RPMI8226 (cell line): ENCODE measurements at regions not wholly inside any gene's neighbourhood (a gene's known extent, or its start where the extent isn't known, plus 50 kb on each side); places are given as distances from the start of the nearest gene placed in this dataset.
A peak's percentile ranks its signal among the peaks of the same experiment; 100 is the strongest.
"Not testable (repeated sequence)": the region's sequence is repeated elsewhere in the genome, so short reads cannot be mapped to it uniquely, and the experiment has no call there.

Experiments used
- DNase-seq: peaks from one replicate; pipeline ENCODE4 v3.0.0-alpha.2; 2015

- no peak for DNase-seq
Measured at GRCh38 chr2:40043641-40044040, 264.6 kb upstream of the THUMPD2 start.

GRCh38 chr2:40043191-40043590, 264.1 kb upstream of the THUMPD2 start:
- no peak for DNase-seq

GRCh38 chr2:40041422-40042382, 262.6 kb upstream of the THUMPD2 start:
- DNase-seq: no peak

DNA sequence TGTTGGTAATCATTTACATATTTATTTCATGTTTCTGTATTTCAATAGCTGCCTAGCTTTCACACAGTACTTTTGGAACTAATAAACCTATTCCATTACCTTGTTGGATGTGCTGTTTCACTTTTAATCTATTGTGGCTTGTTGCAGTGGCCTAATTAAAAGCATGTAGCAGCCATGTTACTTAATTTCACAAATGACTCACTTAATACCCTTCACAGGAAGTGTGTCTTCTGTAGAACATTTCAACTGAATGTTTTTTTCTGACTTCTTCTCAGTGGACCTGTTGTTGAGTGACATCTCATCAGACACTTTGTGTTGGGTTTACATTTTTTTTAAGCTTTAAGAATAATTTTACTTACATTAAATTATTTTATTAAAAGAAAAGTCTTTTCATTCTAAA, 260.5 kb upstream of the THUMPD2 start:
- no peak for DNase-seq

DNA sequence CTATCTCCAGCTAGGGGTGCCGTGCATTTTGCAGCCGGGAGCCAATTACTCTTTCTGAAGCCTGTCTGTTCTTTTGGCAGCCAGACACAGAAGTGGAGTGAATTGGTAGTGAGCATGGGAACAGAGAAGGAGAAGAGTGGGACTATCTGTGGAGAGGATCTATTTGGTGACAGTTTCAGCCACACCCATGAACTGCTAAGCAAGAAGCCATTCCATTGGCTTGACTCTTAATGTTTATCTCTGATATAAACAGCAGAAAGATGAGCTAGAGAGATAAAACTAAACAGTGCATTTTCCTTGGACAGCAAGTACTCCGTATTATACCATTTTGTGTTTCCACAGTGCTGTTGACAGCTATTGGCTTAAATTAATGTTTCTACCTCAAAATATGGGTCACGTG, 259.6 kb upstream of the THUMPD2 start:
- DNase-seq: no peak

DNA sequence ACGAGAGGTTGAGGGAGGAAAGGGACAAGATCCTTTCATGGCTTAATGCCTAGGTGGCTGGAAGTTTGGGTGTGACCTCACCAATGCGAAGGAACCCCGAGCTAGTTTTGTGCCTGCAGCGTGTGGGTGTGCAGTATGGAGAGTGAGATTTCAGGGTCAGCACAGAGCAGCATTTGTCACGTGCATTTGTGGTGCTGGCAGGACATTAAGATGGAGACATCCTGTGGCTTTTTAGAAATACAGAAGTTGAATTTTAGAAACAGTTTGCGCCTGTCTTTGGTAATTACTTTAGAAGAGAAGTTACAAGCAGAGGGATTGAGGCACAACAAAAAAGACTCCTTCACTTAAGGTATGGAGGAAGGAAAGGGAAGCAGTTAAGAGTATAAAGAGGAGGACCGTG, 258.2 kb upstream of the THUMPD2 start:
- peak; percentile 4 for DNase-seq

DNA sequence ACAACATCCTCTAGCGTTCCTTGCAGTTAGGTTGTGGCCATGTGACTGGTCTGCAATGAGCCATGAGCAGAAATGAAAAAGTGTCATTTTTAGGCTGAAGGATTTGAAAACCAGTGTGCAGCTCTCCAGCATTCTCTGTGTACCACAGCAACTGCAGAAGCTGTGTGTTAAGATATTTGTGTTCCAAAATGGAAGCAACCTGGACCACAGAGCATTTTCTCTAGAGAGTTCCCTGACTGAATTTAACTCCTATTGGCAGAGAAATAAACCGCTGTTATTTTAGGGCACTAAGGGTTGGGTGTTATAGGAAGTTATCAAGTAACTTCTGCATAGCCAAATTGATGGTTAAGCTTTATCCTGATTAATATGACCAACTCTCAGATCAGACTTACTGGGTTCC, 257.2 kb upstream of the THUMPD2 start:
- no peak for DNase-seq

GRCh38 chr2:40034801-40035200, 255.7 kb upstream of the THUMPD2 start:
- no peak for DNase-seq

DNA sequence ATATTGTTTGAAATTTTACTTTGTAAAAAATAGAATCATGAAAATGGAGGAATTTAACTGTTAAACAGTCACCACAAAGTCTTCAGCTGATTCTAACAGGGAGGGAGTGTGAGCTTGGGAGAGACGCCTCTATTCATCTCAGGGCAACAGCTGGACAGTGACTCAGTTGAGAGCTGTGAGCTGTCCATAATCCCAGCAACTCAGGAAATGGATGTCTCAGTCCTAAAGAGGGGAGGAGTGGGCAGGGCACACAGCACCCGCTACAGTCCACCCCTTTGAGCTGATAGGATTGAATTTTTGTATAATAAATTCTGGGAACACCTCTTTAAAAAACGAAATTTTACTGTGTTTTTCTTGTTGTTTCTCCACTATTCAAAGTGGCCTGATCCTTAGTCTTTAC, 255.1 kb upstream of the THUMPD2 start:
- no peak for DNase-seq

GRCh38 chr2:40033781-40034180, 254.7 kb upstream of the THUMPD2 start:
- DNase-seq: no peak

- no peak for DNase-seq
Measured at GRCh38 chr2:40032650-40033319, 253.7 kb upstream of the THUMPD2 start.

GRCh38 chr2:40030456-40030975, 251.5 kb upstream of the THUMPD2 start:
- no peak for DNase-seq

DNA sequence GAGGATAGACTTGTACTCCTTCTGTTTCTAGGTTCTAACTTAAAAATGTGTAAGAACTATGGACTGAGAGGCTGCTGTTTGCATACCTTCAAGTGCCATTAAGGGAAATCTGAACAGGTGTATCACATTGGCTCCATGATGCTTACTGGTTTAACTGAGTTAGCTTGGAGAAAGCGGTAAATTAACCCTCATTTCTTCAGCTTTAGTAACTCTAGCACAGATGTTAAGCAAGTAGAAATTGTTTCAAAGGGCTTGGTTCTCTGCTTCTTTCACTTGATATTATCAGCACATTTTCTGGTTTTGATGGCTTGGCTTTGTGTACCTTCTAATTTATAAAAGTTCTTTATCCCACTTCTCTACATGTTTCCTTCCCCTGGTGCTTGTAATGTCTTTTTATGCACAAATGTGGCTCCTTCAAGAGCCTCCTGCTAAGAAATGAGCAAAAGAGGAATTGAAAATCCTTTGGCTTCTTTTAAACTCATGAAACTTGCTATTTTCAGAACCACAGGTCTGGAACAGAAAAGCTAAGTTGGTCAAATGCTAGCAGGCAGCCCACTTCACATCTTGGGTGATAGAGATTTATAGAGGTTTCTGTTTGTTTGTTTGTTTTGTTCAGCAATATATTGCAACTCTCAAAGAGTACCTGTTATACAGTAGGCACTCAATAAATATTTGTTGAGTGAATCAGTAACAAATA, 249.9 kb upstream of the THUMPD2 start:
- DNase-seq: peak; percentile 66

GRCh38 chr2:40027968-40028367, 248.9 kb upstream of the THUMPD2 start:
- no peak for DNase-seq

- DNase-seq: not testable (repeated sequence)
Measured at GRCh38 chr2:40025276-40025675, 246.2 kb upstream of the THUMPD2 start.

DNA sequence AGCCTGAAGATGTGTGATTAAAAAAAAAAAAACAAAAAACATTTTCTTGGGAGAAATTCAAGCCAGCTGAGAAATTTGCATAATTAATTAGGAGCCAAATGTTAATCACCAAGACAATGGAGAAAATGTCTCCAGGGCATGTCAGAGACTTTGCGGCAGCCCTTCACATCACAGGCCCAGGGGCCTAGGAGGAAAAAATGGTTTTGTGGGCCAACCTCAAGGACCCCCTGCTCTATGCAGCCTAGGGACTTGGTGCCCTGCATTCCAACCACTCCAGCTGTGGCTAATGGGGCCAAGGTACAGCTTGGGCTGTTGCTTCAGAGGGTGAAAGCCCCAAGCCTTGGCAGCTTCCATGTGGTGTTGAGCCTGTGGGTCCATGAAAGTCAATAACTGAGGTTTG, 241.9 kb upstream of the THUMPD2 start:
- no peak for DNase-seq

DNA sequence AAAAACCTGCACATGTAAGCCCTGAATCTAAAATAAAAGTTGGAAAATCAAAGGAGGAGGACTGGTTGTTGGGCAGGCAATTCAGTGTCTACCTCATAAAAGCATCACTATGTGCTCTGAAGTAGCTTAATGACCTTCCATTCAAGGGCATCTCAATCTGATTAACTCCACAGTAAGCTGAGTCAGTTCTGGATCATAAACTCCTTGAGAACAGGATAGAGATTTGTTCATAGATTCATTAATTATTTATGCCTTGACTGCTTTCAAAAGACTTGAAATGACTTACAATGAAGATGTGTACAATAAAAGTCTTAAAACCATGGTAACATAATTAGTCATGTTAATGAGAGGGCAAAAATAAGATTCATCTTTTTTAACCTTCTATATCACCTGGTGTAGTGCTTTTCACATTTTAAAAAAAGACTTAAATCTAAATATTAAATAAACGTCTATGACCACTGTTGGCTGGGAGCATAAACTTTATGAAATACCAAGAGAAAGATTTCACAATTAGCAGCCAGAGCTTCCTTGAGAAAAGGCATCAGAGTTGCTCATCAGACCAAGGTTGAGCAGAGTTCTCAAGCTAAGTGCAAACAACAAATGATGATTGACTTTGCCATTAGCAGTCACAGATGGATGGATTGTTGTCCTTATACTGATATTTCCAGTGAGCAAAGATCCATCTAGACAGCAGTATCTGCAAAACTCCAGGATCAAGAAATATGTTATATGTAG, 237.3 kb upstream of the THUMPD2 start:
- DNase-seq: no peak

DNA sequence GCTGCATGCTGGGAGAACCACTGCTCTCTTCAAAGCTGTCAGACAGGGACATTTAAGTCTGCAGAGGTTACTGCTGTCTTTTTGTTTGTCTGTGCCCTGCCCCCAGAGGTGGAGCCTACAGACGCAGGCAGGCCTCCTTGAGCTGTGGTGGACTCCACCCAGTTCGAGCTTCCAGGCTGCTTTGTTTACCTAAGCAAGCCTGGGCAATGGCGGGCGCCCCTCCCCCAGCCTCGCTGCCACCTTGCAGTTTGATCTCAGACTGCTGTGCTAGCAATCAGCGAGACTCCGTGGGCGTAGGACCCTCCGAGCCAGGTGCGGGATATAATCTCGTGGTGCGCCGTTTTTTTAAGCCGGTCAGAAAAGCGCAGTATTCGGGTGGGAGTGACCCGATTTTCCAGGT, 234.9 kb upstream of the THUMPD2 start:
- DNase-seq: not testable (repeated sequence)

GRCh38 chr2:40004336-40004735, 225.3 kb upstream of the THUMPD2 start:
- no peak for DNase-seq

DNA sequence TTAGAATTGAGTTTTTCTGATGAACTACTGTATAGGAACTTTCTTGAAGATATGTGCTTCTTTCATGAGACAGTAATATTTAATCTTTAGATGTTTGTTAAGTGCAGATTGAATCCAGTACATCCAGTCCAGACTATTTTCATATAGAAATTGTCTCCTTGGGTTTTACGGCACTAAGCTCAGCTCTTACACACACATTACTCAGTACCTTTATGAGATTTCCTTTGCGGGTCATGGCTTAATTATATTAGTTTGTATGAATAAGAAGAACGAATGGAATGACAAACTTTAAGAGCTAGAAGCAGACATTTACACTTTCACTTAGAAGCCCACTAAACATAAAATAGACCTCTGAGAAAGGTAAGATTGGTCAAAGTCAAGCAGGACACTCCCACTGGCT, 223.3 kb upstream of the THUMPD2 start:
- no peak for DNase-seq

DNA sequence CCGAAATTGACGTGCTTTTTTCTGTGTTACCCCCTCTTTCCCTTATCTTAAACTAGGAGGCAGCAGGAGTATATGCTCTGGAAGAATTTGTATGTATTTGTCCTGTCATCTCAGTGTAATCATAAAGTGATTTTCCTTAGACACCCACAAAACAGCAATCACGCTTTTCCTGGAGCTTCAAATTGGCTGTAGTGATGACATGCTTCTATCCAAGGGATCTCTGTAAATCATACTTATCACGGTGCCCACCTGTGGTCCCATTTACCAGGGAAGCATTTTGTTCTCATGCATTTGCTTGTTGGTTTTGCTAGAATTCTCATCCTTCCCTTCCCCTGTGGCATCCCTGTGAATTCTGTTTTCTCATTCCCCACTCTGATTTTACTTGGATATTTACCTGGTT, 220.8 kb upstream of the THUMPD2 start:
- no peak for DNase-seq

DNA sequence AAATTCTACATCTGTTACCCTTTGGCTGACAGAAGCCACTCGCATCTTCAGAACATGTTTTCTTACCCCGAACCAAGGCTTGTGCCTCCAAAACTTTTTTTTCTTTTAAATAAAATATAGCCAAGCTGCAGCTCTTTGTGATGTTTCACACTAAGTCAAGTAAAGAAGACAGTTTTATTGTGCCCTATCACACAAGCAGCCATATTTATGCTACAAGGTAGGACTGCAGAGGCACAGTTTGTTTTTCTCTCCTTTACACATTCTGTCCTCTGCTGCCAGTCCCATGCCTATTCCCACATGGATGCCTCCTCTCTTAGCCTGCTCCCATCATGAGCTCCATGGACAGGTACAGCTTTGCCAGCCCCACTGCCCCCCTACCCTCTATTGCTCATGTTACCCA, 219.6 kb upstream of the THUMPD2 start:
- no peak for DNase-seq

- DNase-seq: no peak
Measured at GRCh38 chr2:39996653-39997080, 217.6 kb upstream of the THUMPD2 start.
